ENCODE measurements at regions not wholly inside any gene's neighbourhood (a gene's known extent, or its start where the extent isn't known, plus 50 kb on each side); places are given as distances from the start of the nearest gene placed in this dataset.
"Not testable (repeated sequence)": the region's sequence is repeated elsewhere in the genome, so short reads cannot be mapped to it uniquely, and the experiment has no call there.

DNA sequence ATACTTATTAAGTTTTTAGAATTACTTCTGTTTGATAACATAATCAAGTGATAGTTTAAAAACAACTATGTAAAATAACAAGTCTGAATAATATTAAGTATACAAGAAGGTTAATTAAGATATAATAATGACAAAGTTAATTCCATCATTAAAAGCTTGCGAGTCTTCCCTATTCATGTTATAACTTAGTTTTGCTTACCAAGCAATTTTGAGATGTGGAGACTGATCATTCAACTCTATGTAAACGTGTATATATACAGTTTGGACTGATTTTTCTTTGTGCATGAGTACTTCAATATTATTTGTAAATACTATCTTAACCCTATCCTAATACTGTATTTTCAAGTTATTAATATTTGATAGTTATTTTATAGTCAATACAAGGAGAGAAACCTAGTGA lies 870.9 kb downstream of the GBE1 start:
- no peak for DNase-seq

DNA sequence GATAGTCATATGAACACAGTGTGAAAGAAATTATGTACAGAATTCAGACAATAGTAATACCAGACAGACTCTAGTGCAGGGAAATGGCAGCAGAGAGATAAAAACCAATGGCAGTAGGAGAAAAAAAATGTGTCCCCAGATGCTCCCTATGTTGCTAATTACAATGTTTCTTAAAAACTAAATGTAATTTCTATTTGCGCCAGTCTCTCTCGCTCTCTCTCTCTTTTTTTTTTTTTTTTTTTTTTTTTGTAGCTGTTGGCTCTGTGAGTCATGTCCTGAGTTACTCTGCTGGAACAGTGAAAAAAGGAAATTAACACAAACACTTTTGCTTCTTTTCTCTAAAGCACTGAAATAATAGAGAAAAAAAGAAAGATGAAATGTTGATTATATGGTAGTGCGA lies 871.9 kb downstream of the GBE1 start:
- DNase-seq: no peak

DNA sequence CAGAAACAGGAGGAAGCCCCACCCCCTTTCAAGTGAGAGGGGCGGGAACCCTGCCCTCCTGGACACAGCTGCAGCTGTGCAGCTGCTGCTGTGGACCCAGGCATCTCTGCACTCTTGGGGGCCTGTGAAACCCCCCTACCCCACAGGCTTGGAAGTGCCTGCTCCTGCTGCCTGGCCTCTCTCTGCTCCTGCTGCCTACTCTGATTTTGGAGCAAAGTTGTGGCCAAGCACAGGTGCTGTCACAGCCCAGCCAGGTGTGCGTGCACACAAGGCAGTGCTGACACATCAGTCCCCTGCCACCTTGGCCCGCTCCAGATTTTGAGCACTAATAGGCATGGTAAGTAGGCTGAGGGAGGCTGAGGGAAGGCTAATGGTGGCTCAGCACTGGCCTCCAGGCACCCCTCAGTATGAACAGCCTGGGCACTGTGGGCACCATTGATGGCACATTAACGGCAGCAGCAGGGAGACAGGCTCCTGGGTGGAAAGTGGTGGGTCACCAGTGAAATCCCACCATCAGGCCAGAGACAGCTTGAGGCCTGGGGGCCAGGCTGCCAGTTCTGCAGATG lies 890.9 kb downstream of the GBE1 start:
- DNase-seq: no peak

DNA sequence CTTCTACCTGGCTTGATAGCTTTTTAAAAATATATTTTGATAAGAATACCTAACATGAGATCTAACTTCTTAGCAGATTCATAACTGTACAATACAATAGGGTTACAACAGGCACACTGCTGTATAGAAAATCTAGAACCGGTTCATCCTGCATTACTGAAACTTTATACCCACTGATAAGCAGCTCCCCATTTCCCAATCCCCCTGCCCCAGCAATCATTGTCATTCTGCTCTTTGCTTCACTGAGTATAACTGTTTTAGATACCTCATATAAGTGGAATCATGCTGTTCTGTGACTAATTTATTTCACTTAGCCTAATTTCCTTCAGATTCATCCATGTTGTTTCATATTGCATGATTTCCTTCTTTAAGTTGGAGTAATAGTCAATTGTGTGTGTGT lies 906.0 kb downstream of the GBE1 start:
- no peak for DNase-seq

DNA sequence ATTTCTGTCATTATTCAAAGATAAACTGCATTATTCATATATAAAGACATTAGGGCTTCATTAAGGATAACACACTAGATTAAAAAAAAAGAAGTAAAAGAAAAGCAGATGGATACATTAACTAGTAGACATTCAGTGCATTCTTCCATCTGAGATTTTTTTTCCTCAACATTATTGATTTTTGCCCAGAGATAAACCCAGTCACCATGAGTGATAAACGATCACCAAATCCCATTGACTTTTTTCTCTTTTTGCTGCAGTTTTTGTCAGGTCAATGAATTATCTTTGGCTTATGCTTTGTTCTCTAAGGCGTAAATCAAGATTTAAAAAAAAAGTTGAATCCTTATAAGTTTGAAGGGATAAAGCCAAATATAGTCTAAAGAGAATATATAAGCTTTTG lies 925.0 kb downstream of the GBE1 start:
- no peak for DNase-seq

DNA sequence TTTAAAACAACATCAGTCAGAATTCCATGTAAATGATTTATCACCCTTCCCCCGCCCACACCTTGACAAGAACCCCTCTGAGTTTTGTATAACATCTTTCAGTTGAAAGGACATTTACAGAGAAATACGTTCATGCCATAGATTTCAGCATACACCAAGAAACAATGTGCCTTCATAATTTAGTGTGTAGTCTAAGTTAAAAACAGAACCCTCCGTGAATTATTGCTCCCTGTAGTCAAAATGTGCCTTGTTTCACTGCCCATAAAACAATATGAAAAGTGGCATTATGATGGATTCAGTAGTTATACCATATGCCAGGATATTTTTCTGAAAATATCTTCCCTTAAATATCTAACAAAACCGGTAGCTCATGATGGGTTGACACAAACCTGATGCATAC lies 953.9 kb downstream of the GBE1 start:
- DNase-seq: no peak

DNA sequence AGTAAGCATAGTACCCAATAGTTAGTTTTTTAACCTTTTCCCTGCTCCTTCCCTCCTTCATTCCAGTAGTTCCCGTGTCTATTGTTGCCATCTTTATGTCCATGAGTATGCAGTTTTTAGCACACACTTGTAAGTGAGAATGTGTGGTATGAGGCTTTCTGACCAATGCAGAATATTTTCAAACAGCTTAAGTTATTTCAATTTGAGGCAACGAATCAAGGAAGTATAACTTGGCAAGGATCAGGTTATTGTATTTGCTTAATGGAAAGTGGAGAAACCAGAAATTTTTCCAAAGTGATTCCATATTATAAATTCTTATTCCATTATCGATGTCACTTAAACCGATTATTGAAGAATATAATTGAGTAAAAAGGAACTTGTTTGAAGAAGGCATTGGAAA lies 954.8 kb downstream of the GBE1 start:
- no peak for DNase-seq

DNA sequence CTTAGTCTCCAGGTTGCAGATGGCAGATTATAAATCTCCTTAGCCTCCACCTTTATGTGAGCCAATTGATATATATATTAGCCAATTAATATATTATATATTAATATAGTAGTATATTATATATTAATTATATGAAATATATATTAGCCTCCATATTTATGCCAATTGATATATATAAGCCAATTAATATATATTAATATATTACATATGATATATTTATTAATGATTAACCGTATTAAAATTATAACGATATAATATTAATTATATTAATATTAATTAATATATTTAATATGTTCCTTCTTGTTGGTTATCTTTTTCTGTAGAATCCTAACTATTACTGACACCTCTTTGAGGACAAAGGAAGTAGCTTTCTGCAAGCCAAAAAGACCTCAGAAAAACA lies 972.5 kb downstream of the GBE1 start:
- DNase-seq: no peak

DNA sequence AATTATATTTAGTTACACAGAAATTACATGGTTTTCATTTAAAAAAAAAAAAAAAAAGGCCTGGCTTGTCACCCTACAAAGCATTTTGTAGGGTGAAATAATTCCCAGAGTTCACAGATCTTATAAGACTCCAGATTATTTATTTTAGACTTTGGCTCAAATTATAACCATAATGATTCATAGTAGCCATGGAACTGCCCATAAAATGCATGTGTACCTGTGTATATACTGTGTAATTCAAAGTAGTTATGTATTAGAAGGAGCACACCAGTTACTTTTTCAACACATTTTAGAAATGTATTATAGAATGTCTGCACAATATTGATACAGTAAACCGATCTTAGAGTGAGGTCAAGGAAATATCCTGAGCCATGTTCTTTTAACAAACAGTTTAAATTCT lies 975.6 kb downstream of the GBE1 start:
- no peak for DNase-seq

DNA sequence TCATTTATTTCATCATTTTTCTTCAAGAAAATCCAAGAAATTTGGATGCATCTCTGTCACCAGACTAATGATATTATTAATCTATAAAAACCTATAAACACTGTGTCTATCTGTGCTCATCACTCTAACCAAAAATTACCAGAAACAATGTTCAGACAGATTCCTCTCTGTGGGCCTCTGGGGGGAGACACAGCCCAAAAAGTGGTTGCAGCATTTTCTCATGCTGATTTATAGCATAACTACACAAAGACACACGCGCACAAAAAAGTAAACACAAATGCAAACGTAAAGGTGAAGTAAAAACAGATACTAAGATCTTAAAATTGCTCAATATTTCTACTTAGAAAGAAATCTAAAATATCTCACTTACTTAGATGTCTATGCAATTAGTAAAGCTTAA lies 976.0 kb downstream of the GBE1 start:
- DNase-seq: peak in 1 of 2 experiments; percentile 5

DNA sequence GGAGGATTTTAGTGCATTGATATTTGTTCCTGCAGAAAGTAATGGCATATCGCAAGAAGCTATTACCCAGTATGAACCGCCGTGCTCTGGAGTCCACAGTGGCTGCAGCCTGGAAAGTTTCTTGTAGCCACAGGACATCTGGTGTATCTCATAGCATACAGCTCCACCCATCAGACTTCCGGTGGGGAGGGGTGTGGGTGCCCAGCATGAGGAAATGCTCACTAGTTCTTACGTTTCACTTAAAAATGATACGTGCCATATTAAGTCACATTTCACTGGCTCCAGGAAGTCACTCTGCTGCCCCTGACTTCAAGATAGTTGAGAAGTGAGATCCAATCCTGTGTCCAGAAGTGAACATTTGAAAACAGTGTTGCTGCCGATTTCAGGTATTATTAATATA lies 990.4 kb downstream of the GBE1 start:
- DNase-seq: no peak

DNA sequence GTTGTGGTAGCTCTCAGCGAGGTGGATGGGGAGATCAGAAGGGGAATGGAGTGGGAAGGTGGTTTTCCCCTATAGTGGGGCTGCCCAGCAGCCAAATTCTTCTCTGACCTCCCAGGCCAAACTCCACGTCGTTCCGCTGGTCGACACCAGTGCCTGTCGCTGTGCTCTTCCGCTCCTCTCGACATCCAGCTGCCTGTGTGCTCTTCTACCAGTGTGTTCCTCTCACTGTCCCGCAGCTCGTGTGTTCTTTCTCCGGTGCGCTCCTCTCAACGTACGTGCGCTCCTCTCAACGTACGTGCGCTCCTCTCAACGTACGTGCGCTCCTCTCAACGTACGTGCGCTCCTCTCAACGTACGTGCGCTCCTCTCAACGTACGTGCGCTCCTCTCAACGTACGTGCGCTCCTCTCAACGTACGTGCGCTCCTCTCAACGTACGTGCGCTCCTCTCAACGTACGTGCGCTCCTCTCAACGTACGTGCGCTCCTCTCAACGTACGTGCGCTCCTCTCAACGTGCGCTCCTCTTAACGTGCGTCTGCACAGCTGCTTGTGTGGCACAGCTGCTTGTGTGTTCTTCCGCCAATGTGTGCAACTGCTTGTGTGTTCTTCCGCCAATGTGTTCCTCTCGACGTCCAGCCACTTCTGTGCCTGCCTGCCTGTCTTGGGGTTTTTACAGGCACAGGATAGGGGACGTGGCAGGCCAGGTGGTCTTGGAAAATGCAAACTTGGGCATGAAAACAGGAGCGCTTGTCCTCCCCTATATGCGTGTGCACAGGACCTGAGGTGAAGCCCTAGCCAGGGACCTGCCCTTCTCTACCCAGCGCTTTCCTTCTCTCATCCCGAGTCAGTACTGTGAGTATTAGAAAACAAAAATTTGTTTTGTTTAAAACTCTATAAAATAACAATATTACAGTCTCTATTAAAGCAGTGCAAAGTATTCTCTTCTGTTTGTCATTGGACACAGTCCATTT lies 991.1 kb downstream of the GBE1 start:
- no peak for DNase-seq

DNA sequence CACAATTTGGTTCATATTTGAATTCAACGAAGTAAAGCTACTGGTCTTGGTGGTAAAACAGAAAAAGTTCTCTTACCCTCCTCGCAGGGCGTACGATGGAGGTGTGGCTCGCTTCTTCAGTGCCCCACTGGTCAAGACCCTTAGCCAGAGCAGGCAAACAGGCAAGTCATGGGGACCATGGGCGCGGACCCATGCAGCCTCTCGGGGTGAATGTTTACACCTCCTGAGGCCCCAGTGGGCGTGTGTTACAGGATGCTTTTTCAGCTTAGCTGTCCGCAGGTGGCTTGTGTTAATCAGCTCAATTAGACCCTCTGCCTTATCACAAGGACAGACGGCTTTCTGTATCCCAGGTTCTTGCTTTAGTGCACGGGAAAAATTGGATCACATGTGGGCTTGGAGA lies 991.8 kb downstream of the GBE1 start:
- DNase-seq: no peak

DNA sequence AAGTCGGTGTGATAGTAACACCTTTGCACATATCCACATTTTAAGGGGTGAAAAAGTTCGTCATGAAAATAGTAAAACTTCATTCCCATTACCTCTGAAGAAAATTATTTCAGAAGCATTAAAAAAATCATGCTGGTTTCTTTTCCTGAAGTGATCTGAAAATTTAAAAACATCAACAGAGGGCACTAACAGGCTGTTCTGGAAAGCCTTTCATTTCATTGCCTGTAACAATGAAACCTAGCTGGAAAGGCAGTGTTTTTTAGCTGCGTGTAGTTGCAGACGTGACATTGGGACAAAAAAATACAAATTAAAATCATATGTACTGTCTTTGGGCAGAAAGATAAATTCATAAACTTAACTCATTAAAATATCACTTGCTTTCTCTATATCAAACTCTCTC lies 993.8 kb downstream of the GBE1 start:
- DNase-seq: no peak

DNA sequence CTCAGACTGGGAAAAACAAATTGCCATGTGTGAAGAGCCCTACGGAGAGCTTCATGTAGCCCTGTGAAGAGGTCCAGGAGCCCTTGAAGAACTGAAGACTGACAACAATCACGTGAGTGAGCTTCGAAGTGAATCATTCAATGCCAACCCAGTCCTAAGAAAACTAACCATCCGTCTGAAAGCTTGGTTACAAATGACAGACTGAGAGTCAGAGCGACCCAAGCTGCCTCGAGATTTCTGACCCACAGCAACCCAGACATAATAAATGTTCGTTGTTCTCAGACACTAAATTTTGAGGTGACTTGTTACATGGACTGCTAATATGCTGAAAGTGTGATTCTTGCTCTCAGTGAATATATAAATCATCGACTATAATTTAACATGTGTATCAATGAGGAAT lies 987.2 kb upstream of the ROBO1 start:
- no peak for DNase-seq

DNA sequence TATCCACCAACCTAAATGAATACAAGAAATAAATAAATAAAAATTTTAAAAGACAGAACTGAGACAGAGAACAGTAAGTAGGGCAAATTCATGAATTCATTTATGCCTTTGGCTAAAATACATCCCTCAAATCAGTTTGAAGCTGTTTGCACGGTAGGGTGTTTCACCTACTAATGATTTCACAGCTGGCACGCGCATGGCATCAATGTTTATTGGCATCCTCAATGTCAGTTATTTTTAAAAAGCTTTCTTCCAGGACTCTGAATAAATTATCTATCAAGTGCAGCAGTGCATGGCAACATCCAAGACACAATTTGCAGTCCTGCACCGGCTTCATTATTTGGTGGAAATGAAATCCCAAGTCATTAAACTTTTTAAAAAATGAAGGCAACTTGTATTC lies 985.2 kb upstream of the ROBO1 start:
- DNase-seq: no peak

DNA sequence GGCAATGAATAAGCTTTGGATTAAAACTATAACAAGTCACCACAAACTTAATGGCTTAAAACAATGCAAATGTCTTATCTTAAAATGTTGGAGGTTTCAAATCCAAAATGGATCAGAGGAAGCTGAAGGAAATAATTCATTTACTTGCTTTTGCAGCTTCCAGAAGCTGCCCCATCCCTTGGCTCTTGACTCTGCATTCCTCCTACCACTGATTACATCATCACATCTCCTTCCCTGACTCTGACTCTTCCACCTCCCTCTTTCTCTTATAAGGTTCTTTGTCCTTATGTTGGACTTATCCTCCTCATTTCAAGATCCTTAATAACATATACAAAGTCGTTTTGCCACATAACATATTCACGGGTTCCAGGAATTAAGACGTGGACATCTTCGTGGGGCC lies 982.8 kb upstream of the ROBO1 start:
- no peak for DNase-seq

DNA sequence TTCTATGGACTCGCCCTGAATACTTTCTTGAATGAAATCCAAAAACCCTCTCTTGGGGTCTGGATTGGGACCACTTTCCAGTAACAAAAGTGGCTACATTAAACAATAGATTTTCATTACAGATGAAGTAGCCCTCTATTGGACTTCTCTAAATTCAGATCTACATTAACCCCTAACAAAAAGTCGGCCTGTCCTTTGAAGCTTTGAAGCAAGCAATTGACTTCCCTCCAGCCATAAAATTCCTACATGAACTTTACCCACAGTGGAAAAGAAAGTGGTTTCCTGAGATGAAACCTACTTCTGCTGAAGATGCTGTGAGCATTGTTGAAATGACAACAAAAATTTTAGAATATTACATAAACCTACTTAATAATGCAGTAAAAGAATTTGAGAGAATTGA lies 967.1 kb upstream of the ROBO1 start:
- no peak for DNase-seq

DNA sequence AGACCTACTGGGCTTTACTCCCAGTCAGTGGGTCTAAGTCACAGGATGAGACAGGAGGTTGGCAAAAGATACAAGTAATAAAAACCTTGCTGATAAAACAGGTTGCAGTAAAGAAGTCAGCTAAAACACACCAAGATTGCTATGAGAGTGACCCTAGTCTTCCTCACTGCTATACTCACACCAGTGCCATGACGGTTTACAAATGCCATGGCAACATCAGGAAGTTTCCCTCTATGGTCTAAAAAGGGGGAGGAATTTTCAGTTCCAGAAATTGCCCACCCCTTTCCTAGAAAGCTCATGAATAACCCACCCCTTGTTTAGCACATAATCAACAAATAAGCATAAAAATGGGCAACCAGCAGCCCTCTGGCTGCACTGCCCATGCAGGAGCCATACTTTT lies 966.7 kb upstream of the ROBO1 start:
- DNase-seq: no peak

DNA sequence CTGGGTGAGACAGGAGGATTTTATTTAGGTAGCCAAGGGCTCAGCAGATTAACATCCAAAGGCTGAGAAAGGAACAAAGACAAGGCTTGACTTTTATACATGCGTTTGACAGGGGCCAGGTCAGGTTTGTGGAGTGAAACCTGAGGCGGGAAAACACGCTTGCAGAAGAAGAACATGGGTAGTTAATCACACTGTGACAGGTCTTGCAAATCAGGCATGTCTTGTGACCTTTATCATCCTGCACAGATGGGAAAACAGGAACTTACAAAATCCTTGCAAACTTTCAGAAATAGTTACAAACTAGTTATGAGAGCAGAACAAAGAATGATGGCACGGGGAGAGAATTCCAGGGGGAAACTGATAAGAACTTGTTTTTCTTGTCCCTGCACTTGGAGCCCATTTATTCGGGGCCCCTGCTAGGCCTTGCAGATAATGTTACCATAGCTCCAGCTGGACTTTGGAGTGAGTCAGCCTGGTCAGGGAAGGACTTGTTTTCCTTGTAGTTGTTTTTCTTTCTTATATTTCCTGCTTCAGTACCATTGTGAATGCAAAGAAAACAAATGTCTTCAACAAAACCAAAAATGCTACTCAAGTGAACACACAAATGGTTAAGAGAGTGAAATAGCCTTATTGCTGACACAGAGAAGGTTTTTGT lies 965.9 kb upstream of the ROBO1 start:
- no peak for DNase-seq

DNA sequence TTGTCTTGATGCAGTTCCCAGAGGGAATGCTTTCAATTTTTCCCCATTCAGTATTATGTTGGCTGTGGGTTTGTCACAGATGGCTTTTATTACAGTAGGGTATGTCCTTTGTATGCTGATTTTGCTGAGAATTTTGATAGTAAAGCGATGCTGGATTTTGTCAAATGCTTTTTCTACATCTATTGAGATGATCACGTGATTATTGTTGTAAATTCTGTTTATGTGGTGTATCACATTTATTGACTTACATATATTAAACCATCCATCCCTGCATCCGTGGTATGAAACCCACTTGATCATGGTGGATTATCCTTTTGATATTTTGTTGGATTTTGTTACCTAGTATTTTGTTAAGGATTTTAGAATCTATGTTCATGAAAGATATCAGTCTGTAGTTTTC lies 959.8 kb upstream of the ROBO1 start:
- DNase-seq: not testable (repeated sequence)

DNA sequence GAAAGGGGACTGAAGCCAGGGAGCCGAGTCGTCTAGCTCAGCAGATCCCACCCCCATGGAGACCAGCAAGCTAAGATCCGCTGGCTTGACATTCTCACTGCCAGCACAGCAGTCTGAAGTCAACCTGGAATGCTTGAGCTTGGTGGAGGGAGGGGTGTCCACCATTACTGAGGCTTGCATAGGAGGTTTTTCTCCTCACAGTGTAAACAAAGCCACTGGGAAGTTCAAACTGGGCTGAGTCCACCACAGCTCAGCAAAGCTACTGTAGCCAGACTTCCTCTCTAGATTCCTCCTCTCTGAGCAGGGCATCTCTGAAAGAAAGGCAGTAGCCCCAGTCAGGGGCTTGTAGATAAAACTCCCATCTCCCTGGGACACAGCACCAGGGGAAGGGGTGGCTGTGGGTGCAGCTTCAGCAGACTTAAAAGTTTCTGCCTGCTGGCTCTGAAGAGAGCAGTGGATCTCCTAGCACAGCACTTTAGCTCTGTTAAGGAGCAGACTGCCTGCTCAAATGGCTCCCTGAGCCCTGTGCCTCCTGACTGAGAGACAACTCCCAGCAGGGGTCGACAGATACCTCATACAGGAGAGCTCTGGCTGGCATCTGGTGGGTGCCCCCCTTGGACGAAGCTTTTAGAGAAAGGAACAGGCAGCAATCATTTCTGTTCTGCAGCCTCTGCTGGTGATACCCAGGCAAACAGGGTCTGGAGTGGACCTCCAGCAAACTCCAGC lies 942.0 kb upstream of the ROBO1 start:
- DNase-seq: not testable (repeated sequence)

DNA sequence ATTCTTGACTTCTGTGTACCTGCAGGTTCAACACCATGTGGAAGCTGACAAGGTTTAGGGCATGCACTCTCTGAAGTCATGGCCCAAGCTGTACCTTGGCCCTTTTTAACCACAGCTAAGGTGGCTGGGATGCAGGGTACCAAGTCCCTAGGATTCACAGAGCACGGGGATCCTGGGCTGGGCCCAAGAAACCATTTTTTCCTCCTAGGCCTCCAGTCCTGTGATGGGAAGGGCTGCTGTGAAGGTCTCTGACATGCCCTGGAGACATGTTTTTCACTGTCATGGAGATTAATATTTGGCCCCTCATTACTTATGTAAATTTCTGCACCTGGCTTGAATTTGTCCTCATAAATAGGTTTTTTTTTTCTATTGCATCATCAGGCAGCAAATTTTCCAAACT lies 937.5 kb upstream of the ROBO1 start:
- no peak for DNase-seq

DNA sequence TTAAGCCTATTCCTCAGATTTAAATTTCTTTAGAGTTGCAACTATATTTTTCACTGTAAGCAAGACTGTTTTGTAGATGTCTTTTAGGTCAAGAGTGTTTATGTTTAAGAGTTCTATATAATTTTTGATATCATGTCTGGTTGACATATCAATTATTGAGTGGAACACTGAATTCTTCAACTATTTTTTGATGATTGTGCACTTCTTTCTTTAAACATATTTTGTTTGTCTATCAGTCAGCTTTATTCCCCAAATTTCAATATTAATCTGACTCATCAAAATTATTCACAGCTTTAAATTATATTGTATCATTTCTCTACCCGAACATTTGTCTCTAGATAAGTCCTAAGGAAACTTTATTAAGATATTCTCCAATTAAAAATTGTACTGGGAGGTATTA lies 933.6 kb upstream of the ROBO1 start:
- no peak for DNase-seq
